ENCODE measurements at regions not wholly inside any gene's neighbourhood (a gene's known extent, or its start where the extent isn't known, plus 50 kb on each side); places are given as distances from the start of the nearest gene placed in this dataset.
"Not testable (repeated sequence)": the region's sequence is repeated elsewhere in the genome, so short reads cannot be mapped to it uniquely, and the experiment has no call there.

DNA sequence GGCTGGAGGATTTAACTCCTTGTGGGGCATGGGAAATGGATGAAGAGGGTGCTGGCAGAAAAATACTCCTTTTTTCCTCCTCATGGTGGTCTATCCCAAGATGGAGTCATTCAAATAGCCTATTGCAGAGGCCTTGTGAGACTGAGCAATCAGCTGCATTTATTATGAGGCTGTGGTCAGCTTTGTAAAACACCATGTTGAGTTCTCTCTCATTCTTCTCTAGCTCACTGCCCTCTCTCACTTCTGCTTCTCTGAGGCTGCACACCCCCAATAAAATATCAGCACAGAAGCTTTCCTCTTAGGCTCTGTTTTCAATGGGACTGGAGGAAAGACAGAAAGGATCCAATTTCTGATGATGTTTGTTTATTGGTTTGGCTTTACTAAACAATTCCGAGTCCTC is 467.1 kb downstream of the ADCYAP1 start:
- TF ChIP-seq, protein P1, sequence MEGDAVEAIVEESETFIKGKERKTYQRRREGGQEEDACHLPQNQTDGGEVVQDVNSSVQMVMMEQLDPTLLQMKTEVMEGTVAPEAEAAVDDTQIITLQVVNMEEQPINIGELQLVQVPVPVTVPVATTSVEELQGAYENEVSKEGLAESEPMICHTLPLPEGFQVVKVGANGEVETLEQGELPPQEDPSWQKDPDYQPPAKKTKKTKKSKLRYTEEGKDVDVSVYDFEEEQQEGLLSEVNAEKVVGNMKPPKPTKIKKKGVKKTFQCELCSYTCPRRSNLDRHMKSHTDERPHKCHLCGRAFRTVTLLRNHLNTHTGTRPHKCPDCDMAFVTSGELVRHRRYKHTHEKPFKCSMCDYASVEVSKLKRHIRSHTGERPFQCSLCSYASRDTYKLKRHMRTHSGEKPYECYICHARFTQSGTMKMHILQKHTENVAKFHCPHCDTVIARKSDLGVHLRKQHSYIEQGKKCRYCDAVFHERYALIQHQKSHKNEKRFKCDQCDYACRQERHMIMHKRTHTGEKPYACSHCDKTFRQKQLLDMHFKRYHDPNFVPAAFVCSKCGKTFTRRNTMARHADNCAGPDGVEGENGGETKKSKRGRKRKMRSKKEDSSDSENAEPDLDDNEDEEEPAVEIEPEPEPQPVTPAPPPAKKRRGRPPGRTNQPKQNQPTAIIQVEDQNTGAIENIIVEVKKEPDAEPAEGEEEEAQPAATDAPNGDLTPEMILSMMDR (conservative IDR thresholded peaks at IDR 0.05; ENCODE audit: low read depth, low read length) = no peak
- no peak overlapping the region for H3K4me3 ChIP-seq (ENCODE audit: low read length)
- no peak for DNase-seq (ENCODE audit: low read depth)

DNA sequence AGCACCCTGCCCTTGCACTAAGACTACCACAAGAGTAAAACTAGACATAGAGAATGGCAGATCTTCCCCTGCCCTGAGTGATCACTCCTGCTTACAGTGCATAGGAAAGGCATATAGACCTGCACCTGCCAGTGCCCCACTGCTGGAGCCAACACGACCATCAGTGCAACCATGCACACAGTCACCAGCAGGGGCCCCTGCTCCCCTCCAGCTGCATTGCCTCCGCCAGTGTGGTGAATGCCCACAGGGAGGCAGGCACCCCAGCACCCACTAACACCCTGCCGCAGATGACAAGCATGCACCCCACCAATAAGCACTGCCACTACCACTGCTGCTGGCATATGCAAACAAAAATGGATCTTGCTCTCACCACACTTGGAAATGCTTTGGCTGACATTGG is 478.8 kb downstream of the ADCYAP1 start:
- DNase-seq (ENCODE audit: low read depth) = no peak
- TF ChIP-seq, protein P1 (conservative IDR thresholded peaks at IDR 0.05; ENCODE audit: low read depth, low read length) = no peak
- H3K4me3 ChIP-seq (ENCODE audit: low read length) = no peak overlapping the region

DNA sequence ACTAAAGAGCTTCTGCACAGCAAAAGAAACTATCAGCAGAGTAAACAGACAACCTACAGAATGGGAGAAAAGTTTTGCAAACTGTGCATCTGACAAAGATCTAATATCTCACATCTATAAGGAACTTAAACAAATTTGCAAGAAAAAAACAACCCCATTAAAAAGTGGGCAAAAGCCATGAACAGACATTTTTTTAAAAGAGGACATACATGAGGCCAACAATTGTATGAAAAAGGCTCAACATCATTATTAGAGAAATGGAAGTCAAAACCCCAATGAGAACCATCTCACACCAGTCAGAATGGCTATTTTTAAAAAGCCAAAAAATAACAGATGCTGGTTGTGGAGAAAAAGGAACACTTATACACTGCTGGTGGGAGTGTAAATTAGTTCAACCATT is 483.8 kb downstream of the ADCYAP1 start:
- DNase-seq (ENCODE audit: low read depth); H3K4me3 ChIP-seq (ENCODE audit: low read length): not testable (repeated sequence)

DNA sequence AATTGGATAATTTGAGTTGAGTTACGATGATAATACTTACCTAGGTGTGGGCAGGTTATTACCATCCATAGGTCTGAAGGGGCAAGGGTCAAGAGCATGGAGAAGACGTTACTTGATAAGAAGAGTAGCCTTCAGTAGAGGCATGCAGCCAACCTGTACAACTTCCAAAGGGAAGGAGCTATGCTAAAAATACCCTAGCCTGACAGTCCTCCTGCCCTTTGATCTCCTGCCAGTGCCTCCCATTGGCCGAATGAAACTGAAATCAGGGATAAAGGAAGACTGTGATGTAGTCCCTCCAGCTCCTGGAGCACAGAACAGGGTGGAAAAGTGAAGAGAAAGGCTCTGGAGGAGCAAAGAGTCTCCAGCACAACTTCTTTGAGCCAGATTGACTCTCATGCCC is 487.4 kb downstream of the ADCYAP1 start:
- TF ChIP-seq, protein P1 (conservative IDR thresholded peaks at IDR 0.05; ENCODE audit: low read depth, low read length) = no peak

DNA sequence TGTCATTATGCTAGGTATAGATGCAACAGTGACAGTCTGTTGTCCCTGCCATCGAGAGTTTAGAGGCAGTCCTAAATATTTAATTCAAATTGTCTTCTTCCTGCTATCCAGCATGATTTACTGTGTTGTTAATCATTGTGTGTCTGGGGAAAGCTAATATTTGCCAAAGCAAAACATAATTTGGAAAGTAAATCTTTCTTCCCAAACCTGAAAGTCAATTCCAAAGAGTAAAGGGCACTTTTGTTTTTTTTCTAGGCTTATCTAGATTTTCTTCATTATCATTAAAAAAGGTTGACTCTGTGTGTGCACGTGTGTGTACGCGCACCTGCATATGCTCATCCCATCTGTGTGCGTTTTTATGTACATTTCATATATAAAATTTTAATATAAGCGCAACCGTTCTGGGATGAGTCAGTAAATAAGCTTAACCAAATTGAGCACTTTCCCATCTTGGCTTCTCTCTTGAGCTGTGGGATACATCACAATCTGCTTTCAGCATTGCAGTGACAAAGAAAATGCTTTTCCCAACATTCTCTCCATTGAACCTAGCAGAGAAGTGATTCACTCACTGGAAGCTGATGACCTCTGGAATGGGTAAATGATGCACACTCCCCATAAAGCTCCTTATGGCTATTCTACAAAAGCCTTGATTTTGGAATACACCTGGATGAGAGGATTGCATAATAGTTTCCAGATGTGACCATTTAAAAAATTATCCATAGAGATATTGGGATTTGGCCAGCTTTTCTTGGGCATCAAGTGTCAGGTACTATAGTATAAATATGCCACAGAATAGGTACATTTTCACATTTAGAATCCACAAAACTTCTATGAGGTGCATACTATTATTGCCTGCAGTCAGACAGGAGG is 488.4 kb downstream of the ADCYAP1 start:
- no peak overlapping the region for H3K4me3 ChIP-seq (ENCODE audit: low read length)
- no peak for DNase-seq (ENCODE audit: low read depth)
- TF ChIP-seq, protein P1 (conservative IDR thresholded peaks at IDR 0.05; ENCODE audit: low read depth, low read length) = no peak

More for the DNA sequence above, 487.4 kb downstream of the ADCYAP1 start:
- H3K4me3 ChIP-seq (ENCODE audit: low read length) = no peak overlapping the region
- DNase-seq (ENCODE audit: low read depth) = no peak

DNA sequence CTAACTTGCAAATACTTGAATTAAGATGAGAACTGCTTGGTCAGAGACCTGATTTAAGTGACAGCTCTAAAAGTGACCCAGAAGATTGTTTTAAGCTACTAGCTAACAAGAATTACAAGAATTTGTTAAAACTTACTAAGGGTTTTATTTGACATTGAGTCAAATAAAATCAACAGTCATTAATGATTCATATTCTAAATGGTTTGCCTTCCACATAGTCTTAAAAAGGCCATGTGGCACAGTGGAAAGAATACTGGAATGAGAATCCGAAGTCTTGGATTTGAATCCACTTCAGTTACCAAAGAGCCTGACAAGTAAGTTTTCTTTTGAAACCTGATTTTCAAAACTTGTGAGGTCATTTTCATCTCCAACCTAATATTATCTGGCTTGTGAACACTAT is 489.3 kb downstream of the ADCYAP1 start:
- DNase-seq (ENCODE audit: low read depth) = no peak
- no peak overlapping the region for H3K4me3 ChIP-seq (ENCODE audit: low read length)
- TF ChIP-seq, protein P1 (conservative IDR thresholded peaks at IDR 0.05; ENCODE audit: low read depth, low read length) = no peak

DNA sequence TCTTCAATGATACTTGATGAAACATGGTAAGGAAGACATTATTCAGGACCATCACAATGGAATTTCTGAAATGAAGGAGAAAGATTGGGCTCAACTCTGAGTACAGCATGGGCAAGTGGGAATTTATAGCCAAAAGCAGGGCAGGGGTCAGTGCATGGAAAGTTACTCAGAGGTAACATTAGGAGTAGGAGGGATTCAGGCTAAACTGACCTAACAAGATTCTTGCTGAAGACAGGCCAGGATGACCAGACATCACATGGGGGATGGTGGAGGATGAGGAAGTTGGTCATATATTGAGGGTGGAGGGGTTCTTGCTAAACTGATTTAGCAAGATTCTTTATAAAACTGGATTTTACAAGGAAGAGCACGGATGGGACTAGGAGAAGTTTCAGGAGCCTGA is 489.8 kb downstream of the ADCYAP1 start:
- DNase-seq (ENCODE audit: low read depth) = no peak
- TF ChIP-seq, protein P1 (conservative IDR thresholded peaks at IDR 0.05; ENCODE audit: low read depth, low read length) = no peak
- H3K4me3 ChIP-seq (ENCODE audit: low read length) = no peak overlapping the region

Data from retinal pigment epithelial cell (primary cell).